ENCODE measurements at regions not wholly inside any gene's neighbourhood (a gene's known extent, or its start where the extent isn't known, plus 50 kb on each side); places are given as distances from the start of the nearest gene placed in this dataset.

DNA sequence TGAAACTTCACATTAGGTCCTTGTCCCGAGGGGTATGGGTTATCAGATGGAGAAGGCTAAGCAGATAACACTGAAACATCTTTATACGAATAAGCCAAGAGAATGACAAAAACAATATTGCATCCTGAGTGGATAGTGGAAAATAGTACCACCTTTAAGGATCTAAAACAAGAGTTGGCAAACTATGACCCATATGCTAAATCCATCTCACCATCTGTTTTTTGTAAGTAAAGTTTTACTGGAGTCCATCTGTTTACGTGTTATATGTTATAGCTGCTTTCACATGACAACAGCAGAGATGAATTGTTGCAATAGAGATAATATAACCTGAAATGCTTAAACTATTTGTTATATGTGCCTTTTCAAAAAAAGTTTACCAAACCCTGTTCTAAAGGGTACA is 76.1 kb upstream of the TRDN start:
- TF ChIP-seq POLR2AphosphoS5 (IDR thresholded peaks at IDR 0.05; ENCODE audit: low read depth), result no peak
- TF ChIP-seq, protein P1, sequence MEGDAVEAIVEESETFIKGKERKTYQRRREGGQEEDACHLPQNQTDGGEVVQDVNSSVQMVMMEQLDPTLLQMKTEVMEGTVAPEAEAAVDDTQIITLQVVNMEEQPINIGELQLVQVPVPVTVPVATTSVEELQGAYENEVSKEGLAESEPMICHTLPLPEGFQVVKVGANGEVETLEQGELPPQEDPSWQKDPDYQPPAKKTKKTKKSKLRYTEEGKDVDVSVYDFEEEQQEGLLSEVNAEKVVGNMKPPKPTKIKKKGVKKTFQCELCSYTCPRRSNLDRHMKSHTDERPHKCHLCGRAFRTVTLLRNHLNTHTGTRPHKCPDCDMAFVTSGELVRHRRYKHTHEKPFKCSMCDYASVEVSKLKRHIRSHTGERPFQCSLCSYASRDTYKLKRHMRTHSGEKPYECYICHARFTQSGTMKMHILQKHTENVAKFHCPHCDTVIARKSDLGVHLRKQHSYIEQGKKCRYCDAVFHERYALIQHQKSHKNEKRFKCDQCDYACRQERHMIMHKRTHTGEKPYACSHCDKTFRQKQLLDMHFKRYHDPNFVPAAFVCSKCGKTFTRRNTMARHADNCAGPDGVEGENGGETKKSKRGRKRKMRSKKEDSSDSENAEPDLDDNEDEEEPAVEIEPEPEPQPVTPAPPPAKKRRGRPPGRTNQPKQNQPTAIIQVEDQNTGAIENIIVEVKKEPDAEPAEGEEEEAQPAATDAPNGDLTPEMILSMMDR (IDR thresholded peaks at IDR 0.05; ENCODE audit: insufficient read depth, low read length), result no peak
